HCT116 (cell line): ENCODE measurements at regions not wholly inside any gene's neighbourhood (a gene's known extent, or its start where the extent isn't known, plus 50 kb on each side); places are given as distances from the start of the nearest gene placed in this dataset.

ENCODE experiments used
- CTCF ChIP-seq, 3 experiments: fragments of 200-600 bp in 1 of 3; sonication (generic) in 1 of 3; IDR thresholded peaks in 2 of 3; conservative IDR thresholded peaks in 1 of 3; 2 replicates each; pipeline ENCODE4 v1.5.1; 2012 to 2017; ENCODE audit warnings: low read depth in 2 of 3, low read length in 2 of 3, antibody characterized with exemption in 1 of 3, borderline replicate concordance in 1 of 3, control low read depth in 1 of 3, mild to moderate bottlenecking in 1 of 3, mixed read lengths in 1 of 3, mixed run types in 1 of 3, moderate library complexity in 1 of 3; ENCODE audit not compliant: insufficient read depth in 1 of 3
- ELF1 ChIP-seq: IDR thresholded peaks from 2 replicates; pipeline ENCODE4 v1.6.1; 2012; ENCODE audit warnings: low read depth, borderline replicate concordance
- EZH2 ChIP-seq: fragments of 200-600 bp; sonication (generic); IDR thresholded peaks from 2 replicates; pipeline ENCODE4 v1.6.1; 2017; ENCODE audit warnings: antibody characterized with exemption, mixed run types
- EZH2phosphoT487 ChIP-seq: fragments of 200-600 bp; IDR thresholded peaks from 2 replicates; pipeline ENCODE4 v1.6.1; 2018; ENCODE audit warnings: antibody characterized with exemption, borderline replicate concordance
- JUND ChIP-seq: IDR thresholded peaks from 2 replicates; pipeline ENCODE4 v1.6.1; 2012
- POLR2A ChIP-seq: IDR thresholded peaks from 2 replicates; pipeline ENCODE4 v1.7.0; 2011; ENCODE audit warnings: borderline replicate concordance; ENCODE audit not compliant: insufficient read depth, insufficient read length; ENCODE audit errors: extremely low read depth
- POLR2AphosphoS5 ChIP-seq: IDR thresholded peaks from 2 replicates; pipeline ENCODE4 v1.6.1; 2011; ENCODE audit warnings: mild to moderate bottlenecking, low read depth, low read length, moderate library complexity
- REST ChIP-seq: IDR thresholded peaks from 2 replicates; pipeline ENCODE4 v1.6.1; 2012; ENCODE audit warnings: low read depth
- SIN3A ChIP-seq: IDR thresholded peaks from 2 replicates; pipeline ENCODE4 v1.6.1; 2012; ENCODE audit warnings: low read depth
- TCF7L2 ChIP-seq: IDR thresholded peaks from 2 replicates; pipeline ENCODE4 v1.7.0; 2011; ENCODE audit warnings: borderline replicate concordance, inconsistent platforms; ENCODE audit not compliant: insufficient read depth, insufficient read length; ENCODE audit errors: extremely low read depth
- YY1 ChIP-seq: IDR thresholded peaks from 2 replicates; pipeline ENCODE4 v1.6.1; 2011; ENCODE audit warnings: low read length, low read depth, moderate library complexity, mild to moderate bottlenecking; ENCODE audit not compliant: insufficient replicate concordance; ENCODE audit errors: extremely low read depth
- ZBTB33 ChIP-seq: IDR thresholded peaks from 2 replicates; pipeline ENCODE4 v1.6.1; 2011; ENCODE audit warnings: mild to moderate bottlenecking, low read length, moderate library complexity; ENCODE audit not compliant: insufficient replicate concordance; ENCODE audit errors: extremely low read depth
- ZFX ChIP-seq: fragments of 450-650 bp; IDR thresholded peaks from 2 replicates; pipeline ENCODE4 v1.6.1; 2017

- TF ChIP-seq CTCF (IDR thresholded peaks at IDR 0.05 in 2 of 3, conservative IDR thresholded peaks at IDR 0.05 in 1 of 3; ENCODE audit: borderline replicate concordance in 1 of 3, insufficient read depth in 1 of 3, low read depth in 2 of 3, low read length in 2 of 3) (no peak), POLR2A (no peak), POLR2AphosphoS5 (no peak), JUND (no peak), REST (no peak), YY1 (no peak), EZH2 (no peak), ZBTB33 (no peak), ELF1 (no peak), SIN3A (no peak), ZFX (no peak), TCF7L2 (no peak), EZH2phosphoT487 (no peak)
Measured at GRCh38 chr11:33444835-33445594, 187.8 kb downstream of the HIPK3 start.
